ENCODE measurements at regions not wholly inside any gene's neighbourhood (a gene's known extent, or its start where the extent isn't known, plus 50 kb on each side); places are given as distances from the start of the nearest gene placed in this dataset.

GRCh38 chr10:55043540-55043939 is 242.5 kb upstream of the PCDH15 start:
- H3K4me1 ChIP-seq (ENCODE audit: control insufficient read depth, insufficient read depth, low read length): no peaks in the 10 kb centered on the region
- H3K36me3 ChIP-seq (ENCODE audit: control insufficient read depth in 2 of 2, insufficient read depth in 2 of 2, low read length in 2 of 2): no peaks in the 10 kb centered on the region
- H3K9ac ChIP-seq (ENCODE audit: low read length in 2 of 2): no peak overlapping the region
- no peak overlapping the region for H3K27ac ChIP-seq (ENCODE audit: low read length)
- no peaks in the 10 kb centered on the region for H3K9me3 ChIP-seq (ENCODE audit: control insufficient read depth in 2 of 2, low read length in 2 of 2)
- H3K4me3 ChIP-seq (ENCODE audit: low read length in 2 of 2): no peak overlapping the region
- H3K27me3 ChIP-seq (ENCODE audit: control insufficient read depth in 1 of 2, insufficient read depth in 2 of 2, low read length in 2 of 2): no peaks in the 10 kb centered on the region

GRCh38 chr10:55033061-55033460 is 232.0 kb upstream of the PCDH15 start:
- H3K9me3 ChIP-seq (ENCODE audit: control insufficient read depth in 2 of 2, low read length in 2 of 2): no peaks in the 10 kb centered on the region
- H3K27ac ChIP-seq (ENCODE audit: low read length): no peak overlapping the region
- no peak overlapping the region for H3K9ac ChIP-seq (ENCODE audit: low read length in 2 of 2)
- peaks cover 3% of the 10 kb centered on the region for H3K4me1 ChIP-seq (ENCODE audit: control insufficient read depth, insufficient read depth, low read length)
- H3K27me3 ChIP-seq (ENCODE audit: control insufficient read depth in 1 of 2, insufficient read depth in 2 of 2, low read length in 2 of 2): no peaks in the 10 kb centered on the region
- no peak overlapping the region for H3K4me3 ChIP-seq (ENCODE audit: low read length in 2 of 2)
- no peaks in the 10 kb centered on the region for H3K36me3 ChIP-seq (ENCODE audit: control insufficient read depth in 2 of 2, insufficient read depth in 2 of 2, low read length in 2 of 2)

- no peaks in the 10 kb centered on the region for H3K9me3 ChIP-seq (ENCODE audit: control insufficient read depth in 2 of 2, low read length in 2 of 2)
- H3K36me3 ChIP-seq (ENCODE audit: control insufficient read depth in 2 of 2, insufficient read depth in 2 of 2, low read length in 2 of 2): no peaks in the 10 kb centered on the region
- no peaks in the 10 kb centered on the region for H3K4me1 ChIP-seq (ENCODE audit: control insufficient read depth, insufficient read depth, low read length)
- H3K27ac ChIP-seq (ENCODE audit: low read length): no peak overlapping the region
- no peak overlapping the region for H3K4me3 ChIP-seq (ENCODE audit: low read length in 2 of 2)
- H3K27me3 ChIP-seq (ENCODE audit: control insufficient read depth in 1 of 2, insufficient read depth in 2 of 2, low read length in 2 of 2): no peaks in the 10 kb centered on the region
- H3K9ac ChIP-seq (ENCODE audit: low read length in 2 of 2): no peak overlapping the region
These were observed 223.7 kb upstream of the PCDH15 start for GRCh38 chr10:55024713-55025112.

- Histone ChIP-seq H3K27me3 (ENCODE audit: control insufficient read depth in 1 of 2, insufficient read depth in 2 of 2, low read length in 2 of 2) (no peaks in the 10 kb centered on the region), H3K4me1 (ENCODE audit: control insufficient read depth, insufficient read depth, low read length) (no peaks in the 10 kb centered on the region), H3K4me3 (ENCODE audit: low read length in 2 of 2) (no peak overlapping the region), H3K9me3 (ENCODE audit: control insufficient read depth in 2 of 2, low read length in 2 of 2) (no peaks in the 10 kb centered on the region), H3K9ac (ENCODE audit: low read length in 2 of 2) (no peak overlapping the region), H3K27ac (ENCODE audit: low read length) (no peak overlapping the region), H3K36me3 (ENCODE audit: control insufficient read depth in 2 of 2, insufficient read depth in 2 of 2, low read length in 2 of 2) (no peaks in the 10 kb centered on the region)
These were observed 218.4 kb upstream of the PCDH15 start for GRCh38 chr10:55019439-55019838.

- Histone ChIP-seq H3K4me3 (ENCODE audit: low read length in 2 of 2) (no peak overlapping the region), H3K4me1 (ENCODE audit: control insufficient read depth, insufficient read depth, low read length) (no peaks in the 10 kb centered on the region), H3K27me3 (ENCODE audit: control insufficient read depth in 1 of 2, insufficient read depth in 2 of 2, low read length in 2 of 2) (no peaks in the 10 kb centered on the region), H3K36me3 (ENCODE audit: control insufficient read depth in 2 of 2, insufficient read depth in 2 of 2, low read length in 2 of 2) (no peaks in the 10 kb centered on the region), H3K9me3 (ENCODE audit: control insufficient read depth in 2 of 2, low read length in 2 of 2) (no peaks in the 10 kb centered on the region), H3K9ac (ENCODE audit: low read length in 2 of 2) (no peak overlapping the region), H3K27ac (ENCODE audit: low read length) (no peak overlapping the region)
These were observed 212.3 kb upstream of the PCDH15 start for GRCh38 chr10:55013318-55013717.

- peaks cover 4% of the 10 kb centered on the region for H3K4me1 ChIP-seq (ENCODE audit: control insufficient read depth, insufficient read depth, low read length)
- no peak overlapping the region for H3K4me3 ChIP-seq (ENCODE audit: low read length in 2 of 2)
- H3K36me3 ChIP-seq (ENCODE audit: control insufficient read depth in 2 of 2, insufficient read depth in 2 of 2, low read length in 2 of 2): no peaks in the 10 kb centered on the region
- no peak overlapping the region for H3K27ac ChIP-seq (ENCODE audit: low read length)
- no peak overlapping the region for H3K9ac ChIP-seq (ENCODE audit: low read length in 2 of 2)
- no peaks in the 10 kb centered on the region for H3K27me3 ChIP-seq (ENCODE audit: control insufficient read depth in 1 of 2, insufficient read depth in 2 of 2, low read length in 2 of 2)
- no peaks in the 10 kb centered on the region for H3K9me3 ChIP-seq (ENCODE audit: control insufficient read depth in 2 of 2, low read length in 2 of 2)
These were observed 201.4 kb upstream of the PCDH15 start for GRCh38 chr10:55002420-55002819.

- Histone ChIP-seq H3K27me3 (ENCODE audit: control insufficient read depth in 1 of 2, insufficient read depth in 2 of 2, low read length in 2 of 2) (no peaks in the 10 kb centered on the region), H3K9ac (ENCODE audit: low read length in 2 of 2) (no peak overlapping the region), H3K4me3 (ENCODE audit: low read length in 2 of 2) (no peak overlapping the region), H3K9me3 (ENCODE audit: control insufficient read depth in 2 of 2, low read length in 2 of 2) (no peaks in the 10 kb centered on the region), H3K4me1 (ENCODE audit: control insufficient read depth, insufficient read depth, low read length) (peaks cover 4% of the 10 kb centered on the region), H3K36me3 (ENCODE audit: control insufficient read depth in 2 of 2, insufficient read depth in 2 of 2, low read length in 2 of 2) (no peaks in the 10 kb centered on the region), H3K27ac (ENCODE audit: low read length) (no peak overlapping the region)
These were observed 200.4 kb upstream of the PCDH15 start for GRCh38 chr10:55001422-55001821.

- H3K9me3 ChIP-seq (ENCODE audit: control insufficient read depth in 2 of 2, low read length in 2 of 2): no peaks in the 10 kb centered on the region
- H3K27ac ChIP-seq (ENCODE audit: low read length): no peak overlapping the region
- H3K4me3 ChIP-seq (ENCODE audit: low read length in 2 of 2): no peak overlapping the region
- H3K36me3 ChIP-seq (ENCODE audit: control insufficient read depth in 2 of 2, insufficient read depth in 2 of 2, low read length in 2 of 2): no peaks in the 10 kb centered on the region
- no peaks in the 10 kb centered on the region for H3K27me3 ChIP-seq (ENCODE audit: control insufficient read depth in 1 of 2, insufficient read depth in 2 of 2, low read length in 2 of 2)
- H3K4me1 ChIP-seq (ENCODE audit: control insufficient read depth, insufficient read depth, low read length): no peaks in the 10 kb centered on the region
- no peak overlapping the region for H3K9ac ChIP-seq (ENCODE audit: low read length in 2 of 2)
These were observed 192.1 kb upstream of the PCDH15 start for GRCh38 chr10:54993148-54993547.

GRCh38 chr10:54985732-54986131 is 184.7 kb upstream of the PCDH15 start:
- Histone ChIP-seq H3K4me1 (ENCODE audit: control insufficient read depth, insufficient read depth, low read length) (no peaks in the 10 kb centered on the region), H3K27ac (ENCODE audit: low read length) (no peak overlapping the region), H3K9me3 (ENCODE audit: control insufficient read depth in 2 of 2, low read length in 2 of 2) (no peaks in the 10 kb centered on the region), H3K9ac (ENCODE audit: low read length in 2 of 2) (no peak overlapping the region), H3K27me3 (ENCODE audit: control insufficient read depth in 1 of 2, insufficient read depth in 2 of 2, low read length in 2 of 2) (no peaks in the 10 kb centered on the region), H3K36me3 (ENCODE audit: control insufficient read depth in 2 of 2, insufficient read depth in 2 of 2, low read length in 2 of 2) (no peaks in the 10 kb centered on the region), H3K4me3 (ENCODE audit: low read length in 2 of 2) (no peak overlapping the region)

- no peak overlapping the region for H3K4me3 ChIP-seq (ENCODE audit: low read length in 2 of 2)
- H3K36me3 ChIP-seq (ENCODE audit: control insufficient read depth in 2 of 2, insufficient read depth in 2 of 2, low read length in 2 of 2): no peaks in the 10 kb centered on the region
- no peaks in the 10 kb centered on the region for H3K27me3 ChIP-seq (ENCODE audit: control insufficient read depth in 1 of 2, insufficient read depth in 2 of 2, low read length in 2 of 2)
- no peaks in the 10 kb centered on the region for H3K4me1 ChIP-seq (ENCODE audit: control insufficient read depth, insufficient read depth, low read length)
- H3K27ac ChIP-seq (ENCODE audit: low read length): no peak overlapping the region
- H3K9me3 ChIP-seq (ENCODE audit: control insufficient read depth in 2 of 2, low read length in 2 of 2): no peaks in the 10 kb centered on the region
- H3K9ac ChIP-seq (ENCODE audit: low read length in 2 of 2): no peak overlapping the region
These were observed 182.2 kb upstream of the PCDH15 start for GRCh38 chr10:54983255-54983654.

- Histone ChIP-seq H3K27ac (ENCODE audit: low read length) (no peak overlapping the region), H3K36me3 (ENCODE audit: control insufficient read depth in 2 of 2, insufficient read depth in 2 of 2, low read length in 2 of 2) (no peaks in the 10 kb centered on the region), H3K9ac (ENCODE audit: low read length in 2 of 2) (no peak overlapping the region), H3K27me3 (ENCODE audit: control insufficient read depth in 1 of 2, insufficient read depth in 2 of 2, low read length in 2 of 2) (no peaks in the 10 kb centered on the region), H3K9me3 (ENCODE audit: control insufficient read depth in 2 of 2, low read length in 2 of 2) (peaks cover 0 to 3% of the 10 kb centered on the region in 2 donors), H3K4me3 (ENCODE audit: low read length in 2 of 2) (no peak overlapping the region), H3K4me1 (ENCODE audit: control insufficient read depth, insufficient read depth, low read length) (no peaks in the 10 kb centered on the region)
These were observed 161.3 kb upstream of the PCDH15 start for GRCh38 chr10:54962134-54962900.
